ENCODE measurements at regions not wholly inside any gene's neighbourhood (a gene's known extent, or its start where the extent isn't known, plus 50 kb on each side); places are given as distances from the start of the nearest gene placed in this dataset.

DNA sequence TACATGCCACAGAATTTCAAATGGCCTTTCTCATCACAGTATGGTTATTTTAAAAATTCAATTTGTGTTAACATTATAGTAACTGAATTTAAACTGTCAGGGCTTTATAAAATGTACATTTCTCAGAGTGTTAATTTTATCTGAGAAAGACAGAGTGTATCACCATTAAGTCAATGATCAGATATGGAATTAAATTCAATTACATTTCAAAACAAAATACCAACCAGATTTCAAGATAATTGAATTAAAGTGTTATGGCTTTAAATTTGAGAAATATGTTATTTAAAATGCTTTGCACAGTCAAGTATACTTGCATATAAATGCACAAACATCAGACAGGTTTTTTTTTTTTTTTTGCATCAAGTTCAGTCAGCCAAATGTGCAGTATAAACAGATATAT is 1574.4 kb downstream of the BRINP3 start:
- TF ChIP-seq EZH2 (IDR thresholded peaks at IDR 0.05) (no peak), POLR2AphosphoS5 (IDR thresholded peaks at IDR 0.05; ENCODE audit: borderline replicate concordance, low read depth, low read length) (no peak)

All from SK-N-MC (cell line).